ENCODE measurements at regions not wholly inside any gene's neighbourhood (a gene's known extent, or its start where the extent isn't known, plus 50 kb on each side); places are given as distances from the start of the nearest gene placed in this dataset.

DNA sequence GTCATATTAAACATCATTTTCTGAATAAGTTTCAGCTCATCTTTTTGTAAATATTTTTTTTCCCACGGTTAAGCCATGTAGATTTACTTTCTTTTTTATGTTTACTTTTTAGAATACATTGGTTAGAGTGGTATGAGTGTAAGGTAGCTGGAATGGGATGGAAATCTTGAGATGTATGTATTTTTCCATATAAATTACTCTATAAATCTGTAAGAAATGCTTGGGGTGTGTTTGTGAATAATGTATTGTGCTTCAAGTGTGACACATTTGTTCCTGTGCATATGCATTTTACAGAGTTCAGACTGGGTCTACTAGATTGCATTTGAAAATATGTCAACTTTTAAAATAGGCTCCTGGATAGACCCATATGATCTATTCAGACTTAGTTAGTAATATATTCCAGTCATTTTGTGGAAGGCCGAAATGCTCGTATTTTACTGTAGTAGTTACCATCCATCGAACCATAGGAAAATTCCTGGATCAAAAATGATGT is 756.8 kb downstream of the RAPGEF2 start:
- CTCF ChIA-PET = no interaction called here
- POLR2A ChIA-PET = no interaction called here
- Histone ChIP-seq H3K4me3 (no peak overlapping the region), H3K4me2 (no peak overlapping the region), H3K9me3 (no peaks in the 10 kb centered on the region), H3K27ac (no peak overlapping the region), H3K4me1 (no peaks in the 10 kb centered on the region)
- TF ChIP-seq ZFP36 (IDR thresholded peaks at IDR 0.05; ENCODE audit: borderline replicate concordance, partially characterized antibody) (no peak), HEYL (CRISPR knock-in tag; IDR thresholded peaks at IDR 0.05) (no peak), FOSB (CRISPR knock-in tag; IDR thresholded peaks at IDR 0.05) (no peak), HOXB5 (CRISPR knock-in tag; IDR thresholded peaks at IDR 0.05) (no peak), ESRRA (IDR thresholded peaks at IDR 0.05; ENCODE audit: borderline replicate concordance, low read length) (no peak), ZNF302 (CRISPR knock-in tag; IDR thresholded peaks at IDR 0.05) (no peak), EHF (CRISPR knock-in tag; IDR thresholded peaks at IDR 0.05) (no peak), RARB (CRISPR knock-in tag; IDR thresholded peaks at IDR 0.05) (no peak), CEBPB (IDR thresholded peaks at IDR 0.05) (no peak), CBX2 (IDR thresholded peaks at IDR 0.05; ENCODE audit: borderline replicate concordance, low read depth) (no peak), SMC3 (IDR thresholded peaks at IDR 0.05) (no peak), KDM1A (IDR thresholded peaks at IDR 0.05; ENCODE audit: low read depth) (no peak), CHD2 (IDR thresholded peaks at IDR 0.05; ENCODE audit: low read length, partially characterized antibody) (no peak), TFCP2L1 (CRISPR knock-in tag; IDR thresholded peaks at IDR 0.05) (no peak), ZSCAN20 (CRISPR knock-in tag; IDR thresholded peaks at IDR 0.05) (no peak)
- TF ChIP-seq, protein P1, sequence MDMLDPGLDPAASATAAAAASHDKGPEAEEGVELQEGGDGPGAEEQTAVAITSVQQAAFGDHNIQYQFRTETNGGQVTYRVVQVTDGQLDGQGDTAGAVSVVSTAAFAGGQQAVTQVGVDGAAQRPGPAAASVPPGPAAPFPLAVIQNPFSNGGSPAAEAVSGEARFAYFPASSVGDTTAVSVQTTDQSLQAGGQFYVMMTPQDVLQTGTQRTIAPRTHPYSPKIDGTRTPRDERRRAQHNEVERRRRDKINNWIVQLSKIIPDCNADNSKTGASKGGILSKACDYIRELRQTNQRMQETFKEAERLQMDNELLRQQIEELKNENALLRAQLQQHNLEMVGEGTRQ (IDR thresholded peaks at IDR 0.05) = no peak
- TF ChIP-seq, protein P2, sequence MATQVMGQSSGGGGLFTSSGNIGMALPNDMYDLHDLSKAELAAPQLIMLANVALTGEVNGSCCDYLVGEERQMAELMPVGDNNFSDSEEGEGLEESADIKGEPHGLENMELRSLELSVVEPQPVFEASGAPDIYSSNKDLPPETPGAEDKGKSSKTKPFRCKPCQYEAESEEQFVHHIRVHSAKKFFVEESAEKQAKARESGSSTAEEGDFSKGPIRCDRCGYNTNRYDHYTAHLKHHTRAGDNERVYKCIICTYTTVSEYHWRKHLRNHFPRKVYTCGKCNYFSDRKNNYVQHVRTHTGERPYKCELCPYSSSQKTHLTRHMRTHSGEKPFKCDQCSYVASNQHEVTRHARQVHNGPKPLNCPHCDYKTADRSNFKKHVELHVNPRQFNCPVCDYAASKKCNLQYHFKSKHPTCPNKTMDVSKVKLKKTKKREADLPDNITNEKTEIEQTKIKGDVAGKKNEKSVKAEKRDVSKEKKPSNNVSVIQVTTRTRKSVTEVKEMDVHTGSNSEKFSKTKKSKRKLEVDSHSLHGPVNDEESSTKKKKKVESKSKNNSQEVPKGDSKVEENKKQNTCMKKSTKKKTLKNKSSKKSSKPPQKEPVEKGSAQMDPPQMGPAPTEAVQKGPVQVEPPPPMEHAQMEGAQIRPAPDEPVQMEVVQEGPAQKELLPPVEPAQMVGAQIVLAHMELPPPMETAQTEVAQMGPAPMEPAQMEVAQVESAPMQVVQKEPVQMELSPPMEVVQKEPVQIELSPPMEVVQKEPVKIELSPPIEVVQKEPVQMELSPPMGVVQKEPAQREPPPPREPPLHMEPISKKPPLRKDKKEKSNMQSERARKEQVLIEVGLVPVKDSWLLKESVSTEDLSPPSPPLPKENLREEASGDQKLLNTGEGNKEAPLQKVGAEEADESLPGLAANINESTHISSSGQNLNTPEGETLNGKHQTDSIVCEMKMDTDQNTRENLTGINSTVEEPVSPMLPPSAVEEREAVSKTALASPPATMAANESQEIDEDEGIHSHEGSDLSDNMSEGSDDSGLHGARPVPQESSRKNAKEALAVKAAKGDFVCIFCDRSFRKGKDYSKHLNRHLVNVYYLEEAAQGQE (IDR thresholded peaks at IDR 0.05) = no peak
- TF ChIP-seq, protein P3, sequence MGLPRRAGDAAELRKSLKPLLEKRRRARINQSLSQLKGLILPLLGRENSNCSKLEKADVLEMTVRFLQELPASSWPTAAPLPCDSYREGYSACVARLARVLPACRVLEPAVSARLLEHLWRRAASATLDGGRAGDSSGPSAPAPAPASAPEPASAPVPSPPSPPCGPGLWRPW (IDR thresholded peaks at IDR 0.05) = no peak
- TF ChIP-seq, protein P4, sequence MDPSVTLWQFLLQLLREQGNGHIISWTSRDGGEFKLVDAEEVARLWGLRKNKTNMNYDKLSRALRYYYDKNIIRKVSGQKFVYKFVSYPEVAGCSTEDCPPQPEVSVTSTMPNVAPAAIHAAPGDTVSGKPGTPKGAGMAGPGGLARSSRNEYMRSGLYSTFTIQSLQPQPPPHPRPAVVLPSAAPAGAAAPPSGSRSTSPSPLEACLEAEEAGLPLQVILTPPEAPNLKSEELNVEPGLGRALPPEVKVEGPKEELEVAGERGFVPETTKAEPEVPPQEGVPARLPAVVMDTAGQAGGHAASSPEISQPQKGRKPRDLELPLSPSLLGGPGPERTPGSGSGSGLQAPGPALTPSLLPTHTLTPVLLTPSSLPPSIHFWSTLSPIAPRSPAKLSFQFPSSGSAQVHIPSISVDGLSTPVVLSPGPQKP (IDR thresholded peaks at IDR 0.05; ENCODE audit: low read depth, low read length) = no peak
- WGBS (ENCODE audit: missing lambda C conversion rate) = 58% methylated on average over 4 of the region's 4 CpGs
- FAIRE-seq (no peak), ATAC-seq (no peak), DNase-seq (ENCODE audit: low read depth in 1 of 2, low spot score in 1 of 2) (no peak)

DNA sequence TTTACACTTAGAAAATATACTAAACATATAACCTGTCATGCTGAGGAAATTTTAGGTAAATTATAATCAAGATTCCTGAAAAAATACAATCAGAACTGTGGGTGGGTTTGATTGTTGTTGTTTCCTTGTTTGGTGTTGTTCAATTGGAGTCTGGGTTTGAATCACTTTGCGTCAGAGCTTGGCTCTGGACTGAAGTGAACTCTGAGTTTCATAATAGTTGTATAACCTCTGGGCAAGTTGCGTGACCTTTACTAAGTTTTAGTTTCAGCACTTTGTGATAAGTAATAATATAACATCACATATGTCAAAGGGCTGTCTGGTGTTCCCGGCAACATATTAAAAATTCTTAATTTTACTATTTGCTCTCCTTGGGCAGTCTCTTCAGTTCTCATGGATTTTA is 758.1 kb downstream of the RAPGEF2 start:
- FAIRE-seq (no peak), DNase-seq (ENCODE audit: low read depth in 1 of 2, low spot score in 1 of 2) (no peak), ATAC-seq (no peak)
- no peaks in the 10 kb centered on the region for H3K9me3 ChIP-seq
- WGBS (ENCODE audit: missing lambda C conversion rate) = 66% methylated on average over 3 of the region's 3 CpGs
- H3K4me3 ChIP-seq = no peak overlapping the region
- no peak overlapping the region for H3K4me2 ChIP-seq
- no peak overlapping the region for H3K27ac ChIP-seq
- TF ChIP-seq RARB (CRISPR knock-in tag; IDR thresholded peaks at IDR 0.05) = no peak
- TF ChIP-seq, protein P5, sequence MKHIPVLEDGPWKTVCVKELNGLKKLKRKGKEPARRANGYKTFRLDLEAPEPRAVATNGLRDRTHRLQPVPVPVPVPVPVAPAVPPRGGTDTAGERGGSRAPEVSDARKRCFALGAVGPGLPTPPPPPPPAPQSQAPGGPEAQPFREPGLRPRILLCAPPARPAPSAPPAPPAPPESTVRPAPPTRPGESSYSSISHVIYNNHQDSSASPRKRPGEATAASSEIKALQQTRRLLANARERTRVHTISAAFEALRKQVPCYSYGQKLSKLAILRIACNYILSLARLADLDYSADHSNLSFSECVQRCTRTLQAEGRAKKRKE (CRISPR knock-in tag; IDR thresholded peaks at IDR 0.05; ENCODE audit: low read depth) = no peak
- TF ChIP-seq HEYL (CRISPR knock-in tag; IDR thresholded peaks at IDR 0.05) = no peak
- TF ChIP-seq ZSCAN20 (CRISPR knock-in tag; IDR thresholded peaks at IDR 0.05) = no peak
- no peak for TF ChIP-seq EHMT2 (IDR thresholded peaks at IDR 0.05; ENCODE audit: low read depth)
- TF ChIP-seq ZFP36 (IDR thresholded peaks at IDR 0.05; ENCODE audit: borderline replicate concordance, partially characterized antibody) = no peak
- TF ChIP-seq MYC (IDR thresholded peaks at IDR 0.05; ENCODE audit: borderline replicate concordance, low read length) = no peak
- no peak for TF ChIP-seq KDM5A (IDR thresholded peaks at IDR 0.05)
- no peaks in the 10 kb centered on the region for H3K4me1 ChIP-seq
- ChIA-PET CTCF (no interaction called here), POLR2A (no interaction called here)
